Retinal pigment epithelial cell (primary cell): ENCODE measurements at regions not wholly inside any gene's neighbourhood (a gene's known extent, or its start where the extent isn't known, plus 50 kb on each side); places are given as distances from the start of the nearest gene placed in this dataset.
"Not testable (repeated sequence)": the region's sequence is repeated elsewhere in the genome, so short reads cannot be mapped to it uniquely, and the experiment has no call there.

ENCODE experiments used
- DNase-seq: peaks from one replicate; pipeline ENCODE4 v3.0.0-alpha.2; 2010; ENCODE audit warnings: low read depth
- H3K4me3 ChIP-seq: 2 replicates; pipeline ENCODE4 v1.5.1; 2011; ENCODE audit warnings: mild to moderate bottlenecking, low read length, control low read depth, moderate library complexity
- TF ChIP-seq, protein P1 (sequence below): conservative IDR thresholded peaks from 2 replicates; pipeline ENCODE4 v1.5.1; 2011; ENCODE audit warnings: low read depth, low read length, control low read depth, inconsistent platforms

- H3K4me3 ChIP-seq: no peak overlapping the region
- no peak for DNase-seq
- TF ChIP-seq, protein P1, sequence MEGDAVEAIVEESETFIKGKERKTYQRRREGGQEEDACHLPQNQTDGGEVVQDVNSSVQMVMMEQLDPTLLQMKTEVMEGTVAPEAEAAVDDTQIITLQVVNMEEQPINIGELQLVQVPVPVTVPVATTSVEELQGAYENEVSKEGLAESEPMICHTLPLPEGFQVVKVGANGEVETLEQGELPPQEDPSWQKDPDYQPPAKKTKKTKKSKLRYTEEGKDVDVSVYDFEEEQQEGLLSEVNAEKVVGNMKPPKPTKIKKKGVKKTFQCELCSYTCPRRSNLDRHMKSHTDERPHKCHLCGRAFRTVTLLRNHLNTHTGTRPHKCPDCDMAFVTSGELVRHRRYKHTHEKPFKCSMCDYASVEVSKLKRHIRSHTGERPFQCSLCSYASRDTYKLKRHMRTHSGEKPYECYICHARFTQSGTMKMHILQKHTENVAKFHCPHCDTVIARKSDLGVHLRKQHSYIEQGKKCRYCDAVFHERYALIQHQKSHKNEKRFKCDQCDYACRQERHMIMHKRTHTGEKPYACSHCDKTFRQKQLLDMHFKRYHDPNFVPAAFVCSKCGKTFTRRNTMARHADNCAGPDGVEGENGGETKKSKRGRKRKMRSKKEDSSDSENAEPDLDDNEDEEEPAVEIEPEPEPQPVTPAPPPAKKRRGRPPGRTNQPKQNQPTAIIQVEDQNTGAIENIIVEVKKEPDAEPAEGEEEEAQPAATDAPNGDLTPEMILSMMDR: no peak
These were observed 361.7 kb downstream of the TAF11L14 start for GRCh38 chr5:17995997-17996396.

DNA sequence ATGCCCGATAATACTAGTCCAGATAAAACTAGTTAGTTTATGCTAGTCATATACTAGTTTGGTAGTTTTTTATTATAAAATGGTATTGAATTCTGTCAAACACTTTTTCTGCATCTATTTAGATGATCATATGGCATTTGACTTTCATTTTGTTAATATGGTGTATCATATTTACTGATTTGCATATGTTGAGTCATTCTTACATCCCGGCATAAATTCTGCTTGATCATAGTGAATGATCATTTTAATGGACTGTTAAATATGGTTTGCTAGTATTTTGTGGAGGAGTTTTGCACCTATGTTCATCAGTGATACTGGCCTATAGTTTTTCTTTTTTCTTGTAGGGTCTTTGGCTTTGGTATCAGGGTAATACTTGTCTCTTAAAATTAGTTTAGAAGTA lies 365.6 kb downstream of the TAF11L14 start:
- no peak for DNase-seq
- H3K4me3 ChIP-seq: no peak overlapping the region
- TF ChIP-seq, protein P1: no peak

- no peak overlapping the region for H3K4me3 ChIP-seq
- no peak for DNase-seq
- TF ChIP-seq, protein P1: no peak
These were observed 366.5 kb downstream of the TAF11L14 start for GRCh38 chr5:18000744-18001143.

- DNase-seq: no peak
- TF ChIP-seq, protein P1: no peak
- H3K4me3 ChIP-seq: no peak overlapping the region
These were observed 369.1 kb downstream of the TAF11L14 start for GRCh38 chr5:18003312-18003711.

- H3K4me3 ChIP-seq: no peak overlapping the region
- TF ChIP-seq, protein P1: no peak
- DNase-seq: no peak
These were observed 369.5 kb downstream of the TAF11L14 start for GRCh38 chr5:18003784-18004183.

- DNase-seq, H3K4me3 ChIP-seq: not testable (repeated sequence)
These were observed 372.0 kb downstream of the TAF11L14 start for GRCh38 chr5:18006235-18006634.

GRCh38 chr5:18008940-18009339 lies 374.7 kb downstream of the TAF11L14 start:
- no peak overlapping the region for H3K4me3 ChIP-seq
- DNase-seq: no peak
- TF ChIP-seq, protein P1: no peak

DNA sequence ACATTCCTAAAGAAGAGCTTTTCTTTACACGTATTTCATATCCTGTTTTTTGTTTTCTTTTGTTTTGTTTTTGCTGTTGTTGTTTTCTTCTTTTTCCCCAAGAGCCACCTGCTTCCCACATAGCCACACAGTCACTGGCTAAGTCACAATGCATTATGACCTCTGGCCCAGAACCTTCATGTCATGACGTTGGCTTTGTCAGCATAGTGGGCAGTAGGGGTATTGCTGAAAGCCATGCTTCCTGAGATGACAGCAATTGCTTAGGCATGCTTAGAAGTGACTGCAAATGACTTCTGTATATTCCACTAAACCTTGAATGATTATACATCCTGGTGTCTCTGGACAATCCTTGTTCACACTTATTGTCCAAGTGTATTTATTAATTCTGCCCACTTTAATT lies 375.8 kb downstream of the TAF11L14 start:
- TF ChIP-seq, protein P1: no peak
- no peak overlapping the region for H3K4me3 ChIP-seq
- no peak for DNase-seq
